ENCODE measurements at regions not wholly inside any gene's neighbourhood (a gene's known extent, or its start where the extent isn't known, plus 50 kb on each side); places are given as distances from the start of the nearest gene placed in this dataset.

GRCh38 chr2:16172324-16173175 lies 232.2 kb downstream of the MYCN start:
- Histone ChIP-seq H3K23ac (ENCODE audit: insufficient read length) (no peak overlapping the region), H3K23me2 (ENCODE audit: low read depth, low read length) (no peaks in the 10 kb centered on the region), H3K4me2 (ENCODE audit: insufficient read depth in 1 of 2, low read depth in 2 of 2, low read length in 2 of 2) (no peak overlapping the region), H3K27ac (ENCODE audit: low read depth, low read length) (no peak overlapping the region), H3K27me3 (replicated peaks in 1 of 4; ENCODE audit: control insufficient read depth in 3 of 4, extremely low read depth in 1 of 4, insufficient read depth in 3 of 4, low read length in 3 of 4) (no peaks in the 10 kb centered on the region), H4K8ac (ENCODE audit: extremely low read depth, insufficient read depth, low read length) (no peak overlapping the region), H3K4me3 (ENCODE audit: extremely low read depth in 1 of 4, insufficient read depth in 2 of 4, low read depth in 3 of 4, low read length in 4 of 4) (no peak overlapping the region), H3K56ac (replicated peaks; ENCODE audit: insufficient read length, low read depth, low read length) (no peak overlapping the region), H3K79me2 (ENCODE audit: control insufficient read depth in 1 of 2, insufficient read depth in 2 of 2, low read length in 2 of 2) (no peaks in the 10 kb centered on the region), H2BK20ac (ENCODE audit: low read length) (no peak overlapping the region), H2BK120ac (replicated peaks; ENCODE audit: low read depth, low read length) (no peak overlapping the region), H2AFZ (ENCODE audit: low read length) (no peak overlapping the region), H3K4ac (replicated peaks; ENCODE audit: insufficient read length, low read depth, low read length) (no peak overlapping the region), H3K79me1 (ENCODE audit: low read depth, low read length) (no peaks in the 10 kb centered on the region), H2AK5ac (ENCODE audit: low read depth, low read length) (no peak overlapping the region), H3K18ac (ENCODE audit: extremely low read depth, low read length) (no peak overlapping the region), H3K4me1 (replicated peaks in 1 of 4; ENCODE audit: control insufficient read depth in 3 of 4, insufficient read depth in 4 of 4, low read length in 3 of 4) (peaks cover 0 to 3% (median 1%) of the 10 kb centered on the region in 4 experiments; a peak in 2 of 7 replicates), H4K20me1 (replicated peaks in 1 of 2; ENCODE audit: control insufficient read depth in 1 of 2, insufficient read depth in 2 of 2, low read length in 2 of 2) (no peaks in the 10 kb centered on the region), H3K9me3 (ENCODE audit: insufficient read depth in 2 of 2, low read depth in 1 of 2, low read length in 1 of 2) (no peaks in the 10 kb centered on the region), H2BK5ac (ENCODE audit: low read depth, low read length) (no peak overlapping the region), H3K36me3 (ENCODE audit: control insufficient read depth in 2 of 4, insufficient read depth in 4 of 4, low read length in 3 of 4) (no peaks in the 10 kb centered on the region), H2BK12ac (ENCODE audit: low read depth, low read length) (peak overlapping the region; percentile 44), H4K91ac (replicated peaks; ENCODE audit: insufficient read length, low read length) (no peak overlapping the region), H3K9ac (replicated peaks in 1 of 4; ENCODE audit: extremely low read depth in 1 of 4, low read depth in 3 of 4, low read length in 3 of 4) (no peak overlapping the region), H3K14ac (ENCODE audit: insufficient read length) (no peak overlapping the region), H4K5ac (ENCODE audit: insufficient read length, low read depth, low read length) (no peak overlapping the region), H2BK15ac (ENCODE audit: low read length) (no peak overlapping the region)
- ChIA-PET CTCF (ENCODE audit: partially characterized antibody) (interaction anchor here (1.5 kb wide), 1 partner anchor 229 kb away, joined by 3 read pairs; no protein-coding TSS in a partner anchor), POLR2A (ENCODE audit: partially characterized antibody) (no interaction called here)
- DNase-seq (ENCODE audit: low read depth in 1 of 2, low spot score in 2 of 2) (no peak), FAIRE-seq (no peak)
- 89% methylated on average over 5 of the region's 8 CpGs; no CpG with 5 or more reads in 1 of the 2 experiments for WGBS, 2 experiments (ENCODE audit: extremely low coverage in 1 of 2, insufficient coverage in 1 of 2, insufficient read length in 1 of 2, insufficient replicate concordance in 2 of 2, low coverage in 1 of 2, low lambda C conversion rate in 2 of 2, missing lambda C conversion rate in 1 of 2)
- TF ChIP-seq YY1 (IDR thresholded peaks at IDR 0.05; ENCODE audit: low read depth, low read length) = no peak
- no peak for TF ChIP-seq RXRA (IDR thresholded peaks at IDR 0.05; ENCODE audit: insufficient read depth, low read depth, low read length)

All from H1 (cell line).